ENCODE measurements at regions not wholly inside any gene's neighbourhood (a gene's known extent, or its start where the extent isn't known, plus 50 kb on each side); places are given as distances from the start of the nearest gene placed in this dataset.

DNA sequence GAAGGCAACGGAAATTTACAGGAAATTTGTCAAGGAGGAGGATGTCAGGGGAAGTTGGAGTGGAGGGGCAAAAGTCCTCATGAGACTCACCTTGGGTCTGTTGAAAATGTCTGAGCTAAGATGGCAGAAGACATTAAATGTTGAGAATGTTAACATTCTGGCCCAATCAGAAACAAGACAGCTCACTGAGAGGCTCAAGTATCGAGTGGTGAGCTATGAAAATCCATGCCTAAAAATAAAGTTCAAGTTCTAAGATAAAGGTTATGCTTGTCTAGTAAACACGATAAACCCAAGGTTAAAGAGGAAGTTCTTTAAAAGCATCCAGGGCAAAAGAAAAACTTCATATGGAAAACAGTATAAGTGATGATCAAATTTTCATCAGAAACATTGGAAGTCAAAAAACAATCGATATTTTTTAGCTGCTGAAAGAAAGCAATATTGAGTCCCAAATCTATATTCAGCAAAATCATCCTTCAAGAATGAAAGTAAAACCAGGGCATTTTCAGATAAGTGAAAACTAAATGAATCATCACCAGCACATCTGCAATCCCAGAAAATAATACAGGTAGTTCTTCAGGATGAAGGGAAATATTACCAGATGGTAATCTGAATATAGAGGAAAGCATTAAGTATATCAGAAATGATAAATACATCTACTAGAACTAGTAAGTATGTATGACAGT lies 462.4 kb downstream of the TLL1 start:
- TF ChIP-seq CTCF (CRISPR knock-in tag; IDR thresholded peaks at IDR 0.05) (no peak), TEAD3 (CRISPR knock-in tag; optimal IDR thresholded peaks at IDR 0.05; ENCODE audit: borderline replicate concordance) (no peak), REST (IDR thresholded peaks at IDR 0.05; ENCODE audit: borderline replicate concordance in 1 of 2, low read depth in 1 of 2, low read length in 2 of 2) (no peak), YY1 (IDR thresholded peaks at IDR 0.05; ENCODE audit: insufficient read depth, insufficient replicate concordance, low read depth, low read length) (no peak), ZNF605 (CRISPR knock-in tag; IDR thresholded peaks at IDR 0.05) (no peak), ARID3A (IDR thresholded peaks at IDR 0.05; ENCODE audit: low read depth, low read length) (no peak), AFF4 (CRISPR knock-in tag; IDR thresholded peaks at IDR 0.05) (no peak), ZNF44 (CRISPR knock-in tag; IDR thresholded peaks at IDR 0.05) (no peak), POLR2AphosphoS5 (IDR thresholded peaks at IDR 0.05; ENCODE audit: low read depth, low read length) (no peak), SNAI1 (CRISPR knock-in tag; IDR thresholded peaks at IDR 0.05; ENCODE audit: borderline replicate concordance) (no peak), NFIC (IDR thresholded peaks at IDR 0.05; ENCODE audit: low read length) (no peak), HNRNPLL (IDR thresholded peaks at IDR 0.05; ENCODE audit: low read depth, low read length, poor library complexity, severe bottlenecking) (no peak)
- TF ChIP-seq, protein P1, sequence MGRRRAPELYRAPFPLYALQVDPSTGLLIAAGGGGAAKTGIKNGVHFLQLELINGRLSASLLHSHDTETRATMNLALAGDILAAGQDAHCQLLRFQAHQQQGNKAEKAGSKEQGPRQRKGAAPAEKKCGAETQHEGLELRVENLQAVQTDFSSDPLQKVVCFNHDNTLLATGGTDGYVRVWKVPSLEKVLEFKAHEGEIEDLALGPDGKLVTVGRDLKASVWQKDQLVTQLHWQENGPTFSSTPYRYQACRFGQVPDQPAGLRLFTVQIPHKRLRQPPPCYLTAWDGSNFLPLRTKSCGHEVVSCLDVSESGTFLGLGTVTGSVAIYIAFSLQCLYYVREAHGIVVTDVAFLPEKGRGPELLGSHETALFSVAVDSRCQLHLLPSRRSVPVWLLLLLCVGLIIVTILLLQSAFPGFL (CRISPR knock-in tag; IDR thresholded peaks at IDR 0.05): no peak
- TF ChIP-seq, protein P2, sequence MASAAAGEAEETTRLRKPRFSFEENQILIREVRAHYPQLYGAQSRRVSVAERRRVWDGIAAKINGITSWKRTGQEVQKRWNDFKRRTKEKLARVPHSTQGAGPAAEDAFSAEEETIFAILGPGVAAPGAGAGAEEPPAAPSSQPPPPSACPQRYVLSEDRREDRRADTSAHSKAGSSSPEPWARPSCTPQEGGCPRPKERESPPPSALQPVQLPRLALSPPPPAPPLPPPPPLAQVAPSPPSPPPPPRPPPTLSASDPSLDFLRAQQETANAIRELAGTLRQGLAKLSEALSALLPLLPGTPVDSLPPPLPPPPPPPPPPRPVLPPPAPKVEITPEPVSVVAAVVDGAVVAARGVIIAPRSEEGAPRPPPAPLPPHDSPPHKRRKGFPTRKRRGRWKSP (CRISPR knock-in tag; IDR thresholded peaks at IDR 0.05): no peak
